WI38 (cell line): ENCODE measurements at regions not wholly inside any gene's neighbourhood (a gene's known extent, or its start where the extent isn't known, plus 50 kb on each side); places are given as distances from the start of the nearest gene placed in this dataset.

Experiments
- H3K4me3 ChIP-seq: 2 replicates; pipeline ENCODE4 v1.5.1; 2011; ENCODE audit warnings: low read depth, mild to moderate bottlenecking, control low read depth, low read length
- CTCF ChIP-seq: IDR thresholded peaks from 2 replicates; pipeline ENCODE4 v1.5.1; 2012; ENCODE audit warnings: low read depth, mild to moderate bottlenecking, control low read depth, low read length

- H3K4me3 ChIP-seq = no peak overlapping the region
- TF ChIP-seq CTCF = no peak
Observed at GRCh38 chr12:41700940-41701339, 443.7 kb downstream of the GXYLT1 start.

DNA sequence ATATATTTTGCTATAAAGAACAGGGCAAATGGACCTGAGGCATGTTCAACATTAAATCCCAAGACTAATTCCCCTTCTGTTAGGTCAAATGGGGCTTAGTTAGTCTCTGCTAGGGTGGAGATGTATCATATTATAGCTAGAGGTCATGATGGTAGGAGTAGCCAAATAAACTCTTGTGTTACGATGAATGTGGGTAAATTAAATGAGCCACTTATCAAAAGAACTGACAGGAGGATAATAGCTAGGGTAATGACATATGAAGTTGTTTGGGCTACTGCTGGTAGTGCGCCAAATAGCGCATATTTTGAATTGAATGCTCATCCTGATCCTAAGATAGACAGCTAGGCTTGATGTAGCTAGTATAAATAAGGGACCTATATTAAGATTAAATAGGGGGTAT lies 445.0 kb downstream of the GXYLT1 start:
- TF ChIP-seq CTCF = no peak
- no peak overlapping the region for H3K4me3 ChIP-seq

DNA sequence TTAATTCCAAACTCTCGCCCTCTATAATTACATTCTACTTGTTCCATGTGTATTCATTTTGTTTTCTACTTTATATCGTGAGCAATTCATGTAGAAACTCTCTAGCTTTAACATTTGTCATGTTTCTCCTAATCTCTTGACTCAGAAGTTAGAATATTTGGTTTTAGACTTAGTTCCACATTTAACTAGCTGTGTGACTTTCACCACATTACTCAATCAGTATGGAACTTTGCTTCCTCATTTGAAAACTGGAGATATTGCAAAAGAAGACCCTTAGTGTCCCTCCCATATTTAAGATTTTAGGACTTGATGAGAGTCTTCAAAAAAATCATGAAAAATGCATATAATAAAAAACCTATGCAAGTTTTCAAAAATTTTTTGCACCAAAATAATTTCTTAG lies 447.5 kb downstream of the GXYLT1 start:
- TF ChIP-seq CTCF = no peak

DNA sequence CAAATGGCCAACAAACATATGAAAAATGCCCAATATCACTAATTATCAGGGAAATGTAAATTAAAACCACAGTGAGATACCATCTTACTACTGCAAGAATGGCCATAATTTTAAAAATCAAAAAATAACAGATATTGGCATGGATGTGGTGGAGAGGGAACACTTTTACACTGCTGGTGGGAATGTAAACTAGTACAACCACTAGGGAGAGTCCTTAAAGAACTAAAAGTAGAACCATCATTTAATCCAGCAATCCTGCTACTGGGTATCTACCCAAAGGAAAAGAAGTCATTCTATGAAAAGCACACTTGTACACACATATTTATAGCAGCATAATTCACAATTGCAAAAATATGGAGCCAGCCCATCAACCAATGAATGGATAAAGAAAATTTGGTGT lies 459.7 kb downstream of the GXYLT1 start:
- H3K4me3 ChIP-seq = no peak overlapping the region
- no peak; the same call in 1 of the 2 replicates for TF ChIP-seq CTCF

More for the DNA sequence above, 447.5 kb downstream of the GXYLT1 start:
- H3K4me3 ChIP-seq = no peak overlapping the region

DNA sequence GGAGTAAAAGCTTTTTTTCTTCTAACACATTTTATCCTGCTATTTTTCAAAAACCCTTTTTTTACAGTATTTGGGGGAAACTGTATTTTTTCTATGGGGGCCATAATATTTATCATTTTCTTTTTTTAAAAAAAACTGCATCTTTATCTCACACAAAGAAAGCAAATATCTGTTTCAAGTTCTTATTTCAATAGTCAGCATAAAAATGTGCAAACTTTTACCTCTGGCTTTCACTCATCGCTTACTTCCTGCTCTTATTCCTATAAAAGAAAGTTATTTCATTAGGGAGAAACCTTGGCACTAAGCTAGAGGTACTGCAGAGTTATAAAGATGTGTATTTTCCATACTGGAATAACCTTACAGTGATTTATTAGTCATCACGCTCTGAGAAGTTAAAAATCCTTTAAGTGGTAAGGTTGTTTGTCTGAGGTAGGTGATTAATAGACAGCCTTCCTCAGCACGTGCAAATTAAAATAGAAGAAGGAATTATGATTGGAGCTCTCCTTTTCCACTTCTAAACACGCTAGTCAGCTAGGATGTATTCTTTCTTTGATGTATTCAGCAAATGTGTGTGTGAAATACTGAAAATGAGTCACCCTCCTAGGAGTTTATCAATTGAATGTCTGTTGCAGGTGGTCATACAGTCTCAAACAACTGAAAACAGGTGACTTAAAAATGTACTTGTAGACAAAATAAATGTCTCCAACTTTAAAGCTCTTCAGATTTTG lies 461.0 kb downstream of the GXYLT1 start:
- no peak overlapping the region for H3K4me3 ChIP-seq
- no peak for TF ChIP-seq CTCF

DNA sequence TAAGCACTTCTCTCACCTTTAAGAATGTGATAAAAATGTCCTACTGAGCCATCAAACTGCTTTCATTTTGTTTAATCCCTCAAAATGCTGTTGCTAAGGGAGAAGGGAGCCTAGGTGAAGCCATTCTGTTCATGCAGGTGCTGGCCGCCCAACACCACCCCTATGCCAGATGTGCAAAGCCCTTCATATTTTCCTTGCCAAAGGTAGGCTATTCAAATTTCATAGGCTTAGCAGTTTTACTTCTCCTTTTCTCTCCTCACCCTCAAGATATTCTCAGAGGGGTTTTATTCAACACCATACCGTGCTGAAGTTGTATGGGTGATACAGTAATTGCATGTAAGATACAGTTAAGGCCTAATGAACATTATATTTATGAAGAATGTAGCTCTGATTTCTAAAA lies 461.7 kb downstream of the GXYLT1 start:
- TF ChIP-seq CTCF = no peak
- H3K4me3 ChIP-seq = no peak overlapping the region

- no peak for TF ChIP-seq CTCF
- no peak overlapping the region for H3K4me3 ChIP-seq
Observed at GRCh38 chr12:41681898-41682297, 462.8 kb downstream of the GXYLT1 start.
